ENCODE measurements at regions not wholly inside any gene's neighbourhood (a gene's known extent, or its start where the extent isn't known, plus 50 kb on each side); places are given as distances from the start of the nearest gene placed in this dataset.
A peak's percentile ranks its signal among the peaks of the same experiment; 100 is the strongest.

- H3K36me3 ChIP-seq (ENCODE audit: control insufficient read depth, insufficient read depth, low read length), result no peaks in the 10 kb centered on the region
- H3K27me3 ChIP-seq (ENCODE audit: control insufficient read depth, insufficient read depth, low read length), result no peaks in the 10 kb centered on the region
- no peak overlapping the region for H3K4me3 ChIP-seq (ENCODE audit: low read depth, low read length)
- DNase-seq (ENCODE audit: low read depth), result no peak
- no peak for TF ChIP-seq CTCF (IDR thresholded peaks at IDR 0.05; ENCODE audit: insufficient read depth, low read length, poor library complexity, severe bottlenecking)
Observed at GRCh38 chr13:71237332-71237731, 629.7 kb downstream of the DACH1 start.

- no peaks in the 10 kb centered on the region for H3K36me3 ChIP-seq (ENCODE audit: control insufficient read depth, insufficient read depth, low read length)
- TF ChIP-seq CTCF (IDR thresholded peaks at IDR 0.05; ENCODE audit: insufficient read depth, low read length, poor library complexity, severe bottlenecking), result no peak
- H3K27me3 ChIP-seq (ENCODE audit: control insufficient read depth, insufficient read depth, low read length), result no peaks in the 10 kb centered on the region
- no peak for DNase-seq (ENCODE audit: low read depth)
- H3K4me3 ChIP-seq (ENCODE audit: low read depth, low read length), result no peak overlapping the region
Observed at GRCh38 chr13:71219698-71220415, 647.1 kb downstream of the DACH1 start.

- H3K36me3 ChIP-seq (ENCODE audit: control insufficient read depth, insufficient read depth, low read length), result no peaks in the 10 kb centered on the region
- TF ChIP-seq CTCF (IDR thresholded peaks at IDR 0.05; ENCODE audit: insufficient read depth, low read length, poor library complexity, severe bottlenecking), result peak; percentile 45
- H3K4me3 ChIP-seq (ENCODE audit: low read depth, low read length), result no peak overlapping the region
- no peak for DNase-seq (ENCODE audit: low read depth)
- no peaks in the 10 kb centered on the region for H3K27me3 ChIP-seq (ENCODE audit: control insufficient read depth, insufficient read depth, low read length)
Observed at GRCh38 chr13:71218960-71219359, 648.0 kb downstream of the DACH1 start.

GRCh38 chr13:71217827-71218226 lies 649.2 kb downstream of the DACH1 start:
- Histone ChIP-seq H3K36me3 (ENCODE audit: control insufficient read depth, insufficient read depth, low read length) (no peaks in the 10 kb centered on the region), H3K4me3 (ENCODE audit: low read depth, low read length) (no peak overlapping the region), H3K27me3 (ENCODE audit: control insufficient read depth, insufficient read depth, low read length) (no peaks in the 10 kb centered on the region)
- no peak for TF ChIP-seq CTCF (IDR thresholded peaks at IDR 0.05; ENCODE audit: insufficient read depth, low read length, poor library complexity, severe bottlenecking)
- DNase-seq (ENCODE audit: low read depth), result no peak

- TF ChIP-seq CTCF (IDR thresholded peaks at IDR 0.05; ENCODE audit: insufficient read depth, low read length, poor library complexity, severe bottlenecking), result no peak
- Histone ChIP-seq H3K4me3 (ENCODE audit: low read depth, low read length) (no peak overlapping the region), H3K27me3 (ENCODE audit: control insufficient read depth, insufficient read depth, low read length) (no peaks in the 10 kb centered on the region), H3K36me3 (ENCODE audit: control insufficient read depth, insufficient read depth, low read length) (no peaks in the 10 kb centered on the region)
- DNase-seq (ENCODE audit: low read depth), result no peak
Observed at GRCh38 chr13:71214821-71215220, 652.2 kb downstream of the DACH1 start.

- DNase-seq (ENCODE audit: low read depth), result no peak
- no peak overlapping the region for H3K4me3 ChIP-seq (ENCODE audit: low read depth, low read length)
- no peaks in the 10 kb centered on the region for H3K36me3 ChIP-seq (ENCODE audit: control insufficient read depth, insufficient read depth, low read length)
- H3K27me3 ChIP-seq (ENCODE audit: control insufficient read depth, insufficient read depth, low read length), result no peaks in the 10 kb centered on the region
- TF ChIP-seq CTCF (IDR thresholded peaks at IDR 0.05; ENCODE audit: insufficient read depth, low read length, poor library complexity, severe bottlenecking), result no peak
Observed at GRCh38 chr13:71214357-71214756, 652.6 kb downstream of the DACH1 start.

Data from kidney epithelial cell (primary cell).